ENCODE measurements at regions not wholly inside any gene's neighbourhood (a gene's known extent, or its start where the extent isn't known, plus 50 kb on each side); places are given as distances from the start of the nearest gene placed in this dataset.
"Not testable (repeated sequence)": the region's sequence is repeated elsewhere in the genome, so short reads cannot be mapped to it uniquely, and the experiment has no call there.

DNA sequence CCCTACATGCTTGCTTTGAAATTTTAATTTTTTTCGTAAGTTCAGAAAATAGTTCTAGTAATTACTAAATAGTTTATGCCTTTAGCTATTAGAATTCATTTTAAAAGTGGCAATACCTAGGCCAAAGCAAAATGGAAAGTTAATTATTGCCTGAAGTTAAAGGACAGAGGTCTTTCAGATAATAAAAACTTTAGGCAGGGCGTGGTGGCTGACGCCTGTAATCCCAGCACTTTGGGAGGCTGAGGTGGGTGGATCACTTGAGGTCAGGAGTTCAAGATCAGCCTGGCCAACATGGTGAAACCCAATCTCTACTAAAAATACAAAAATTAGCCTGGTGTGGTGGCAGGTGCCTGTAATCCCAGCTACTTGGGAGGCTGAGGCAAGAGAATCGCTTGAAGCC is 65.9 kb upstream of the MARCKS start:
- TF ChIP-seq TAF1 (IDR thresholded peaks at IDR 0.05; ENCODE audit: borderline replicate concordance, low read depth, low read length); ZBTB33 (IDR thresholded peaks at IDR 0.05; ENCODE audit: borderline replicate concordance, low read depth); EP300 (IDR thresholded peaks at IDR 0.05; ENCODE audit: borderline replicate concordance in 1 of 2, low read depth in 1 of 2, low read length in 1 of 2); RCOR1 (IDR thresholded peaks at IDR 0.05; ENCODE audit: low read length); REST (IDR thresholded peaks at IDR 0.05; ENCODE audit: low read depth, low read length); RFX5 (IDR thresholded peaks at IDR 0.05; ENCODE audit: low read length); GATA2 (CRISPR knock-in tag; IDR thresholded peaks at IDR 0.05); FOSL2 (IDR thresholded peaks at IDR 0.05; ENCODE audit: borderline replicate concordance, low read depth); YY1 (IDR thresholded peaks at IDR 0.05; ENCODE audit: low read depth); POLR2AphosphoS5 (IDR thresholded peaks at IDR 0.05; ENCODE audit: low read depth, low read length); EZH2phosphoT487 (IDR thresholded peaks at IDR 0.05; ENCODE audit: borderline replicate concordance, low read depth); FOXM1 (IDR thresholded peaks at IDR 0.05; ENCODE audit: low read depth): not testable (repeated sequence)
- TF ChIP-seq, protein P1, sequence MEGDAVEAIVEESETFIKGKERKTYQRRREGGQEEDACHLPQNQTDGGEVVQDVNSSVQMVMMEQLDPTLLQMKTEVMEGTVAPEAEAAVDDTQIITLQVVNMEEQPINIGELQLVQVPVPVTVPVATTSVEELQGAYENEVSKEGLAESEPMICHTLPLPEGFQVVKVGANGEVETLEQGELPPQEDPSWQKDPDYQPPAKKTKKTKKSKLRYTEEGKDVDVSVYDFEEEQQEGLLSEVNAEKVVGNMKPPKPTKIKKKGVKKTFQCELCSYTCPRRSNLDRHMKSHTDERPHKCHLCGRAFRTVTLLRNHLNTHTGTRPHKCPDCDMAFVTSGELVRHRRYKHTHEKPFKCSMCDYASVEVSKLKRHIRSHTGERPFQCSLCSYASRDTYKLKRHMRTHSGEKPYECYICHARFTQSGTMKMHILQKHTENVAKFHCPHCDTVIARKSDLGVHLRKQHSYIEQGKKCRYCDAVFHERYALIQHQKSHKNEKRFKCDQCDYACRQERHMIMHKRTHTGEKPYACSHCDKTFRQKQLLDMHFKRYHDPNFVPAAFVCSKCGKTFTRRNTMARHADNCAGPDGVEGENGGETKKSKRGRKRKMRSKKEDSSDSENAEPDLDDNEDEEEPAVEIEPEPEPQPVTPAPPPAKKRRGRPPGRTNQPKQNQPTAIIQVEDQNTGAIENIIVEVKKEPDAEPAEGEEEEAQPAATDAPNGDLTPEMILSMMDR (IDR thresholded peaks at IDR 0.05): not testable (repeated sequence)
- TF ChIP-seq, protein P2, sequence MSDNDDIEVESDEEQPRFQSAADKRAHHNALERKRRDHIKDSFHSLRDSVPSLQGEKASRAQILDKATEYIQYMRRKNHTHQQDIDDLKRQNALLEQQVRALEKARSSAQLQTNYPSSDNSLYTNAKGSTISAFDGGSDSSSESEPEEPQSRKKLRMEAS (IDR thresholded peaks at IDR 0.05; ENCODE audit: low read depth): not testable (repeated sequence)

All from SK-N-SH (cell line).